IMR-90 (cell line): ENCODE measurements at regions not wholly inside any gene's neighbourhood (a gene's known extent, or its start where the extent isn't known, plus 50 kb on each side); places are given as distances from the start of the nearest gene placed in this dataset.

ENCODE experiments used
- ATAC-seq: fragments of 200-7000 bp; cut with Tn5 transposase; 2 replicates; pipeline ENCODE4 v1.9.1; 2020; ENCODE audit warnings: low read depth, mild to moderate bottlenecking, moderate library complexity
- BruUV-seq: library from RNA; stranded (reverse); fragments of 400-500 nt; replicated peaks from 2 replicates; lab custom pipeline; 2021; lab: Mats Ljungman, UMichigan
- CTCF ChIA-PET: fragments of 300-600 bp; formaldehyde crosslinking; extraction: SDS; loops from one replicate; lab custom pipeline; 2021; ENCODE audit warnings: antibody characterized with exemption; lab: Yijun Ruan, JAX
- POLR2A ChIA-PET: fragments of 300-600 bp; sonication (Branson Sonifier 250); formaldehyde crosslinking; loops from one replicate; lab custom pipeline; 2022; ENCODE audit warnings: antibody characterized with exemption; ENCODE audit not compliant: unreplicated experiment; lab: Charles Lee
- DNase-seq: peaks from one replicate; pipeline ENCODE4 v3.0.0; 2013
- H2AFZ ChIP-seq: replicated peaks from 2 replicates; pipeline ENCODE3; 2013; ENCODE audit warnings: low read length, mild to moderate bottlenecking; ENCODE audit not compliant: poor library complexity
- H2AK5ac ChIP-seq: 2 replicates; pipeline ENCODE4 v1.6.1; 2013; ENCODE audit warnings: low read depth, low read length, inconsistent platforms
- H2AK9ac ChIP-seq: replicated peaks from 2 replicates; pipeline ENCODE3; 2013; ENCODE audit warnings: mild to moderate bottlenecking, low read depth, low read length, moderate library complexity; ENCODE audit not compliant: poor library complexity
- H2BK120ac ChIP-seq: 2 replicates; pipeline ENCODE4 v1.6.1; 2013; ENCODE audit warnings: low read depth, low read length, inconsistent platforms
- H2BK15ac ChIP-seq: 3 replicates; pipeline ENCODE4 v1.6.1; 2013; ENCODE audit warnings: low read depth, low read length, inconsistent platforms
- H2BK20ac ChIP-seq: 2 replicates; pipeline ENCODE4 v1.6.1; 2013; ENCODE audit warnings: low read depth, mild to moderate bottlenecking, inconsistent platforms, low read length, moderate library complexity
- H2BK5ac ChIP-seq: 2 replicates; pipeline ENCODE4 v1.6.1; 2013; ENCODE audit warnings: mild to moderate bottlenecking, low read depth, low read length, inconsistent platforms; ENCODE audit not compliant: poor library complexity, severe bottlenecking
- H3K14ac ChIP-seq: replicated peaks from 2 replicates; pipeline ENCODE4 v1.6.1; 2013; ENCODE audit warnings: low read depth, low read length, inconsistent platforms
- H3K18ac ChIP-seq: 2 replicates; pipeline ENCODE4 v1.6.1; 2013; ENCODE audit warnings: low read depth, low read length, control low read depth
- H3K23ac ChIP-seq: 2 replicates; pipeline ENCODE4 v1.6.1; 2013; ENCODE audit warnings: low read depth, low read length, inconsistent platforms
- H3K27ac ChIP-seq: 2 replicates; pipeline ENCODE4 v1.5.1; 2013; ENCODE audit warnings: mild to moderate bottlenecking, control low read depth, low read length; ENCODE audit not compliant: insufficient read depth
- H3K27me3 ChIP-seq: 2 replicates; pipeline ENCODE4 v1.6.1; 2013; ENCODE audit warnings: low read length; ENCODE audit not compliant: control insufficient read depth, insufficient read depth
- H3K36me3 ChIP-seq: 2 replicates; pipeline ENCODE4 v1.6.1; 2013; ENCODE audit warnings: low read length, mixed read lengths; ENCODE audit not compliant: control insufficient read depth, insufficient read depth
- H3K4ac ChIP-seq: 2 replicates; pipeline ENCODE4 v1.6.1; 2013; ENCODE audit warnings: low read depth, low read length, inconsistent platforms
- H3K4me1 ChIP-seq: 2 replicates; pipeline ENCODE4 v1.6.1; 2013; ENCODE audit warnings: low read length, mixed read lengths; ENCODE audit not compliant: control insufficient read depth, insufficient read depth
- H3K4me2 ChIP-seq: 2 replicates; pipeline ENCODE4 v1.6.1; 2013; ENCODE audit warnings: low read depth, mild to moderate bottlenecking, control low read depth, low read length, moderate library complexity
- H3K4me3 ChIP-seq: 2 replicates; pipeline ENCODE4 v1.5.1; 2013; ENCODE audit warnings: low read depth, mild to moderate bottlenecking, control low read depth, low read length, moderate library complexity; ENCODE audit not compliant: insufficient read depth
- H3K56ac ChIP-seq: 2 replicates; pipeline ENCODE4 v1.6.1; 2013; ENCODE audit warnings: low read length, inconsistent platforms; ENCODE audit not compliant: insufficient read depth; ENCODE audit errors: extremely low read depth
- H3K79me1 ChIP-seq, 2 experiments: 2 replicates each; pipeline ENCODE4 v1.6.1; 2013; ENCODE audit warnings: low read length in 2 of 2, inconsistent platforms in 1 of 2, low read depth in 1 of 2
- H3K9ac ChIP-seq: 2 replicates; pipeline ENCODE4 v1.6.1; 2013; ENCODE audit warnings: low read depth, low read length, control low read depth
- H3K9me1 ChIP-seq: 2 replicates; pipeline ENCODE4 v1.6.1; 2013; ENCODE audit warnings: low read length, inconsistent platforms; ENCODE audit not compliant: insufficient read depth
- H3K9me3 ChIP-seq: 2 replicates; pipeline ENCODE4 v1.6.1; 2013; ENCODE audit warnings: low read length; ENCODE audit not compliant: control insufficient read depth, insufficient read depth
- H4K20me1 ChIP-seq: 2 replicates; pipeline ENCODE4 v1.6.1; 2013; ENCODE audit warnings: low read length, inconsistent platforms; ENCODE audit not compliant: insufficient read depth
- H4K5ac ChIP-seq: 2 replicates; pipeline ENCODE4 v1.6.1; 2013; ENCODE audit warnings: mild to moderate bottlenecking, low read depth, low read length, control low read depth
- H4K8ac ChIP-seq, 2 experiments: 2 replicates each; pipeline ENCODE4 v1.6.1; 2013; ENCODE audit warnings: low read depth in 2 of 2, low read length in 2 of 2, control low read depth in 1 of 2, inconsistent platforms in 1 of 2
- H4K91ac ChIP-seq: 2 replicates; pipeline ENCODE4 v1.6.1; 2013; ENCODE audit warnings: low read depth, low read length, inconsistent platforms; ENCODE audit not compliant: insufficient read depth
- BHLHE40 ChIP-seq: fragments of 150-350 bp; IDR thresholded peaks from 2 replicates; pipeline ENCODE4 v1.6.1; 2016; ENCODE audit warnings: mild to moderate bottlenecking, low read depth, low read length
- CEBPB ChIP-seq: IDR thresholded peaks from 2 replicates; pipeline ENCODE4 v1.6.1; 2012; ENCODE audit warnings: low read depth, low read length, improper control_type of control experiment
- CHD1 ChIP-seq: IDR thresholded peaks from 2 replicates; pipeline ENCODE4 v1.6.1; 2012; ENCODE audit warnings: low read depth, low read length, improper control_type of control experiment
- CTCF ChIP-seq: conservative IDR thresholded peaks from 2 replicates; pipeline ENCODE4 v1.5.1; 2012; ENCODE audit warnings: mild to moderate bottlenecking, low read depth, low read length, improper control_type of control experiment
- FOS ChIP-seq: fragments of 150-350 bp; IDR thresholded peaks from 2 replicates; pipeline ENCODE4 v1.6.1; 2016; ENCODE audit warnings: low read depth, low read length
- MAFK ChIP-seq: IDR thresholded peaks from 2 replicates; pipeline ENCODE4 v1.6.1; 2012; ENCODE audit warnings: low read depth, low read length, improper control_type of control experiment
- MAZ ChIP-seq: IDR thresholded peaks from 2 replicates; pipeline ENCODE4 v1.6.1; 2012; ENCODE audit warnings: low read depth, mild to moderate bottlenecking, low read length, improper control_type of control experiment, moderate library complexity, borderline replicate concordance
- MXI1 ChIP-seq: IDR thresholded peaks from 2 replicates; pipeline ENCODE4 v1.6.1; 2012; ENCODE audit warnings: low read depth, mild to moderate bottlenecking, low read length, moderate library complexity, borderline replicate concordance
- NFE2L2 ChIP-seq: fragments of 150-350 bp; IDR thresholded peaks from 2 replicates; pipeline ENCODE4 v1.6.1; 2016; ENCODE audit warnings: low read depth, mild to moderate bottlenecking, low read length
- POLR2A ChIP-seq: IDR thresholded peaks from 2 replicates; pipeline ENCODE4 v1.6.1; 2012; ENCODE audit warnings: mild to moderate bottlenecking, low read depth, low read length
- RAD21 ChIP-seq: IDR thresholded peaks from 2 replicates; pipeline ENCODE4 v1.6.1; 2012; ENCODE audit warnings: low read length, improper control_type of control experiment
- RCOR1 ChIP-seq: IDR thresholded peaks from 2 replicates; pipeline ENCODE4 v1.6.1; 2012; ENCODE audit warnings: mild to moderate bottlenecking, low read length, improper control_type of control experiment; ENCODE audit not compliant: insufficient replicate concordance
- RFX5 ChIP-seq: IDR thresholded peaks from 2 replicates; pipeline ENCODE4 v1.8.0; 2012; ENCODE audit warnings: low read depth, mild to moderate bottlenecking, low read length, moderate library complexity
- SMC3 ChIP-seq: fragments of 150-350 bp; IDR thresholded peaks from 2 replicates; pipeline ENCODE4 v1.6.1; 2016; ENCODE audit warnings: low read depth, mild to moderate bottlenecking, antibody characterized with exemption, low read length, moderate library complexity
- USF2 ChIP-seq: fragments of 150-350 bp; IDR thresholded peaks from 2 replicates; pipeline ENCODE4 v1.6.1; 2017; ENCODE audit warnings: mild to moderate bottlenecking, antibody characterized with exemption, low read length, low read depth
- WGBS, 2 experiments: methylation state at CpG; one replicate each; pipeline versions ENCODE4 v1.1.5 to v1.1.7; 2013; ENCODE audit warnings: missing lambda C conversion rate in 2 of 2; ENCODE audit not compliant: insufficient read length in 1 of 2; ENCODE audit errors: extremely low coverage in 2 of 2; 5-methylcytosine and 5-hydroxymethylcytosine counted together
- dilution Hi-C: fragments of 300-500 bp; cut with HindIII; formaldehyde crosslinking; loops from one replicate; pipeline ENCODE4 v1.14.3; 2018; ENCODE audit warnings: low sequenced_read_pairs; ENCODE audit not compliant: unreplicated experiment
- in situ Hi-C: fragments of 300-500 bp; cut with MboI; formaldehyde crosslinking; loops from 3 replicates; pipeline ENCODE4 v1.14.3; 2019; ENCODE audit warnings: low sequenced_read_pairs, inconsistent platforms, mixed read lengths
- intact Hi-C: fragments of 100-400 bp; cut with micrococcal nuclease; formaldehyde crosslinking; loops from 2 replicates; pipeline ENCODE4 v1.10.0; 2022
- TF ChIP-seq, protein P1 (sequence below): fragments of 150-350 bp; IDR thresholded peaks from 2 replicates; pipeline ENCODE4 v1.6.1; 2016; ENCODE audit warnings: low read depth, mild to moderate bottlenecking, low read length, moderate library complexity, borderline replicate concordance

DNA sequence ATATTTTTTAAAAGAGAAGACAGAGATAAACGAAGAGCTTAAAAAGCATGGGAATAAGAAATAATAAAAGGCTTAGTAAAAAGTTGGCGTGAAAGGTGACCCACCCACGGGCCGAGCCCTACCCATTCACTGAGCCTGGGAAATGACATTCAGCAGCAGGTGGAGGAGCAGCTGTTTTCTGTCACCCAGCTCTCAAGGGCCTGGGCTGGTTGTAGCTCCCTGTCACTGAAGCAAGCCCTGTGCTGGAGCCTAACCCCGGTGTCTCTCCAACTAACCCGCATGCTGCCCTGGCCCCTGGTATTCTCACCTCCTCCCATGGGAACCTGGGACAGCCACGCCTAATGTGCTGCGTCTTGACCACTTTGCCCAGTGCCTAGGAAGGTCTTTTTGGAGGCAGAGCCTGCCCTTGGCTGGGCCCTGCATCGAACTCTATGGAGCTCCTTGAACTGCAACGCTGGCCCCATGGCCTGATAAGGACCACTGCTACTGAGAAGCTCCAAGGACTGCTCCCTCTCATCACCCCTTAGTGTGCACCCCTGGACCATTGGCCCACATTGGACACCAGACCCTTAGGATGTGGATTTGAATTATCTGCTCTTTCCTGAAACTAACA, 68.8 kb upstream of the IYD start:
- Histone ChIP-seq H3K9me3 (peaks cover 9% of the 10 kb centered on the region), H3K9me1 (no peaks in the 10 kb centered on the region), H3K14ac (no peak overlapping the region), H3K27me3 (peaks cover 5% of the 10 kb centered on the region), H2AK5ac (no peak overlapping the region), H3K4me3 (no peak overlapping the region), H3K23ac (no peak overlapping the region), H2AFZ (no peak overlapping the region), H2BK120ac (no peak overlapping the region), H3K56ac (no peak overlapping the region), H3K79me1 (no peaks in the 10 kb centered on the region), H4K8ac (no peak overlapping the region), H4K20me1 (no peaks in the 10 kb centered on the region), H3K4ac (no peak overlapping the region), H2BK5ac (no peak overlapping the region), H3K4me1 (no peaks in the 10 kb centered on the region), H2BK20ac (no peak overlapping the region), H3K36me3 (no peaks in the 10 kb centered on the region), H3K9ac (no peak overlapping the region), H3K27ac (no peak overlapping the region), H2BK15ac (no peak overlapping the region), H4K5ac (no peak overlapping the region), H3K4me2 (no peak overlapping the region), H4K91ac (no peak overlapping the region), H3K18ac (no peak overlapping the region), H2AK9ac (peak overlapping the region; percentile 34)
- ChIA-PET POLR2A (no interaction called here), CTCF (no interaction called here)
- in situ Hi-C loops = no loop called here
- intact Hi-C loops = no loop called here
- no TSS peak for BruUV-seq
- TF ChIP-seq RAD21 = no peak
- TF ChIP-seq CTCF = no peak
- TF ChIP-seq MXI1 = no peak
- no peak for TF ChIP-seq BHLHE40
- no peak for TF ChIP-seq FOS
- TF ChIP-seq RCOR1 = no peak
- TF ChIP-seq MAFK = no peak
- TF ChIP-seq NFE2L2 = no peak
- TF ChIP-seq POLR2A = no peak
- TF ChIP-seq RFX5 = no peak
- no peak for TF ChIP-seq CHD1
- no peak for TF ChIP-seq MAZ
- TF ChIP-seq CEBPB = no peak
- TF ChIP-seq, protein P1, sequence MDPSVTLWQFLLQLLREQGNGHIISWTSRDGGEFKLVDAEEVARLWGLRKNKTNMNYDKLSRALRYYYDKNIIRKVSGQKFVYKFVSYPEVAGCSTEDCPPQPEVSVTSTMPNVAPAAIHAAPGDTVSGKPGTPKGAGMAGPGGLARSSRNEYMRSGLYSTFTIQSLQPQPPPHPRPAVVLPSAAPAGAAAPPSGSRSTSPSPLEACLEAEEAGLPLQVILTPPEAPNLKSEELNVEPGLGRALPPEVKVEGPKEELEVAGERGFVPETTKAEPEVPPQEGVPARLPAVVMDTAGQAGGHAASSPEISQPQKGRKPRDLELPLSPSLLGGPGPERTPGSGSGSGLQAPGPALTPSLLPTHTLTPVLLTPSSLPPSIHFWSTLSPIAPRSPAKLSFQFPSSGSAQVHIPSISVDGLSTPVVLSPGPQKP = no peak
- no peak for TF ChIP-seq SMC3
- TF ChIP-seq USF2 = no peak
- dilution Hi-C loops = no loop called here
- ATAC-seq (no peak), DNase-seq (no peak)
- 40% methylated on average over 5 of the region's 10 CpGs; no CpG with 5 or more reads in 1 of the 2 experiments for WGBS, 2 experiments
